Stromal cell of bone marrow (primary cell): ENCODE measurements at regions not wholly inside any gene's neighbourhood (a gene's known extent, or its start where the extent isn't known, plus 50 kb on each side); places are given as distances from the start of the nearest gene placed in this dataset.
A peak's percentile ranks its signal among the peaks of the same experiment; 100 is the strongest.

Source experiments
- DNase-seq: peaks from one replicate; pipeline ENCODE4 v3.0.0-alpha.2; 2012; ENCODE audit warnings: low read depth

DNA sequence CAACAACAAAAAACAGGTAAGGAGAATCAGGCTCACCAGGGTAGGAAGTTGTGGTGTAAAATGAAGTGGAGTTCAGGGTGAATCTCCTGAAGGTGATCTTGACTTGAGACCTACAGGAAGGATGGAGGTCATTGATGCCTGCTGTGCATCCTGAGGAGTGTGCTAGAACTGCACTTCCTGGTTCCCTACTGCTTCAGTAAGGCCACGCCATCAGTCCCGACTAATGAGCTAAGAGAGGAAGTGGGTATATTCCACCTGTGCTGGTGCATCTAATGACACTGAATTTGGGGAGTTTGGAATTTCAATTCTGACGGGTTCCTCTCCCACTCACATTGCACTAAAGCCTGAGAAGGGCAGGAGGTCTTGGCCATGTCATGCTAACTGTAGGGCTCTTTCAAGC lies 349.3 kb upstream of the SLC14A2 start:
- no peak for DNase-seq

DNA sequence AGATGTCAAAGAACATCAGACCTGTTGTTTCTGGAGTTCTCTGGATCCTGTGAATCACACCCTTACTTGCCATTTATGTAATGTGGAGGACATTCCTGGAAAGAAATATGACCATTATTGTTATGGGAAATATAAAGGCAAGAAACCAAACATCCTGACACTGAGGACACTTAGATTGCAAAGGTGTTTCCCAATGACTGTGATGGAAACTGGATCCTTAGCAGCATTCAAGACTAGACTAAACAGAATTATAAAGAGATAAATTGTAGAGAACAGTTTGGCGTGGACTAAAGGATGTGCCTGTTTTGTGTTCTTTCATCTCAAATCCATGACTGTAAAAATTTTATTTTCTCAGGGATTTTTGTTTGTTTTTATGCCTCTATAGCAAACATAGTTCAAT lies 347.7 kb upstream of the SLC14A2 start:
- no peak for DNase-seq

DNA sequence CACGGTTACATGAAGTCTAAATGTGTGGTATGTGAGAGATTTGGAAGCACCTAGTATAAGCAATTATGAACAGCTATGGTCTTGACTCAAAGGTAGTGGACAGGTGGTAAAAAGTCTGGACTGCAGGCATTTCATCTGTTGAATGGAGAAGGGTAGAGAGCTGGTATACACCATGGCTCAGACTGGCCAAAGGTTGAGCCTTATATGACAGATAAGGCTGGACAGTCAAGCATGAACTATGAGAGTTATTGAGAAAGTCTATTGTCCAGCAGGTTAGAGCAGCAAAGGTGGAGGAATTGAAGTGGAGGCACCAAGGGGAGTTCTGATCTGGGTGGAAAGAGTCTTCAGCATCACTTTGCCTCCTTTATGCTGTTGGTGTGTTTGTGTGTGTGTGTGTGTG lies 346.7 kb upstream of the SLC14A2 start:
- DNase-seq = no peak

DNA sequence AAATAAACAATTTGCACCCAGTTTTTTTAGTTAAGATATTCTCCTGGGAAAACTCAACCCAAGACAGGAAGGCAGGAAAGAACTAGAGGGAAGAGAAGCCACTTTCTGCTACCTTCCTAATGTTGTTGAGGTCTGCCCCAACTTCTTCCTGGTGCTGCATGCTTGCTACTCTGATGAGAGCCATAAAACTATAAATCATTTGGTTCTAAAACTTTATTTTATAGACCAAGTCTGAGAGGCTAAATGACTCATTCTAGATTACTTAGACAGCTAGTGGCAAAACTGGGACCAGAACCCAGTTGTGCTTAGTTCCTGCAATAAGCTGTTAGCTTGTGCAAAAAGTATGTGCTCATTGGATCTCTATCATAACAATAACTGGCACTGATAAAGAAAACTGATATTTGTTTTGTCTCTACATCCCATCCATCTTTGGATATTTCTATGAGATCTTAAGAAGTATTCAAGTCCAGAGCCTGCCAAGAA lies 344.9 kb upstream of the SLC14A2 start:
- DNase-seq = no peak

DNA sequence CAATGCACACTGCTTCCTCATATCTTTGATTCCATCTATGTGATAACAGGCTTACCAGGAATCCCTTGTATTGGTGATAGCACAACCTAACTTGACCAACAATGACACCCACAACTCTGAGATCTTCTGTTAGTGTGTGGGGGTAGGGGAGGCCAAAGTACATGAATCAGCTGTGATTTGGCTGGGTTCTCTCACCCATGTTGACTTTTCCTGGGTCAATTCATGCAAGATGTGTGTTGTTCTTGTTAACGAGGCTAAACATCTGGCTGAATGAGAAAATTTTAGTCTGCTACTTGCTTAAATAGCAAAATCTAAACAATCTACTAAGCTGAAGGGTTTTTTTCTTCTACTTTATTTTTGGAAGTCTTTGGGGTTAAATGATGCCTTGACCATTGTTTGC lies 341.2 kb upstream of the SLC14A2 start:
- no peak for DNase-seq

DNA sequence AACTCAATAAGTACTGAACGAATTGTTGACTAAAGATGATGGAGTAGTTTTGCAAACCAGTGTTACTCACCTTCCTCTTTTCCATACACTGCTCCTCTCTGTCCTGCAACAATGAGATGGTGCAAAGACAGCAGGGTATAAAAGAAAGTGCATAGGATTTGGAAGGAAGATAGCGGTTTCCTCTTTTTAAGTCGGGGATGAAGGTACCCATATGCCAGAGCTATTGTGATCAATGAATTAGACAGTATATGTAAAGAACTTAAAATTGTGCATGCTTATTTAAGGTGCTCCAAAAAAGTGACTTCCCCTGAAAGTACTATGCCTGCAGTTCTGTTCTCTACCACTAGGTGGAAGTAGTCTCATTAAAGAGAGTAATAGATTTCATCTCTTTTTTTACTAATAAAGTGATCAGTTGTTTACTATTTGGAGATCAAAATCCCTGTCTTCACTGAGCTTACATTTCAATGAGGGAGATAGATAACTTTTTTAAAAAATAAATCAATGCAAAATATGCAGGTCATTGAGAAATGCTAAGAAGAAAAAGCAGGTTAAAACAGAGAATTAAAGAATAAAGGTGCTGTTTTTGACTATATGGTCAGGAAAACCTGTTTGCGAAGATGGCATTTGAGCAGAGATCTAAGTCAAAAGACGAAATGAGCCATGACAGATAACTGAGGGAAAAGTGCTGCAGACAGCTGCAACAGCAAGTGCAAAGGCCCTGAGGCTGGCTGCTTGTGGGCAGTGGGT lies 339.7 kb upstream of the SLC14A2 start:
- DNase-seq = no peak

DNA sequence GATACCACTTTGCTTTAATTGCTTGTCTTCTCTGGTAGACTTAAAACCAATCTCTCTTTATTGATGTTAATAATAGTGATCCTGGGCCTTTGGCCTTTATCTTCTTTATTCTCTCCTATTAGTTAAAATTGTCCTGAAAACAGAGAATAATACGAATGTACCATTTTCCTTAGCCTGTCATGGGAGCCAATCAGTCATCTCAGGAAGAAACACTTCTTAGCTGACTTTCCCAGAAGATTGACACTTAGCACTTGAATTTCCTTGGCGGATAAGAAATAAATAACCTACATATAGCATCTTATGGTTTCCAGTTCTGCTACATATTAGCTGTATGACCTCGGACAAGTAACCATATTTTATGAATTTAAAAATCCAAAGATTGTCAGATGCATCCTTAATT lies 338.4 kb upstream of the SLC14A2 start:
- no peak for DNase-seq

DNA sequence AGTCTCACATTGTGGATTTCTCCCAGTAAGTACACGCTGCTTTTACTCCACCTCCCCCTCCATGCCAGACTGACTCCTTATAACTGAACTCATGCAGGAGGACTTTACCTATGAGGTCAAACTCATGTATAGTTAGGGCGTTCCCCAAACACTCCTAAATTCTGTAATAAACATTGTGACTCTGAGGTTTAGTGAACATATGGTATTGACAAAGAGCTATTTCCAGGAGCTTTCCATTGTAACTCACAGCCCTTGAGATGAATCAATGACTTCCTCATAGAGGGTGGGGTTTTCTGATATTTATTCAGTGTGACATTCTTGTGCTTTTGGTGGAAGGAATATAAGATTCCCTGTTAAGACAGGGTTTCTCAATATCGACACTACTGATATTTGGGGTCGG lies 337.4 kb upstream of the SLC14A2 start:
- DNase-seq = no peak

DNA sequence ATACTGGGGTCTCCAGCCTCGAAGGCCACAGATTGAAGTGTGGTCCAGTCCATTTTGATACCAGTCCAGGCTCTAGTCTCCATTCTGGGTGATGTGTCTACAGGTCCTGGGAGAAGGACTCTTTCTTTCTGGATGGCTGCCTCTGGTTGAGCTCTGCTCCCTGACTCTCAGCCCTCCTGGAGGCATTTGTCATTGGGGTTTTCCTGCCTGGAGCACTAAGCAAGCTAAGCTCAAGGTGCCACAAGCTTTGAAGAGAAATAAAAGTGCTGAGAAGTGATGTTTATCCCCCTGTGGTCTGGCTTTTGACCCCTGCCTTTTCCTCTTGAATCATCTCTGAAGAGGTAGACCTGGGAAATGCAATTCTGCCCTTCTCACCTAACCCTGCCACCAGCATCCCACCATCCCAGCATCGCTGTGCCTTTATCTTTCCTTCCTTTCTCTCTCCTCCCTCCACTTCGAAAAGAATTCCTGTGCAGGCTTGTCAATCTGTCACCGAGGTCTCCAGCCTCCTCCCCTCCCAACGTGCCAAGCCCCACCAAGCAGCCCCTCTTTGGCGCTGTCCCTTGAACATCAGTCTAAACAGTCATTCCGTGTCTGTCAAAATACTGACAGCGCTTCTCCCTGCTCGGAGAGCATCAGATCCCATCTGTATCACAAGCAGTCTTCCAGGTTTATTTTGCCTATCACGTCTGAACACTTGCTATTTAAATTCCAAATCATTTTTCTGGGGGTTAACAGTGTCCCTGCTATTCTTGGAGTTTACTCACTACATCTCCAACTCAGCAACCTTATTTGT lies 334.6 kb upstream of the SLC14A2 start:
- no peak for DNase-seq

DNA sequence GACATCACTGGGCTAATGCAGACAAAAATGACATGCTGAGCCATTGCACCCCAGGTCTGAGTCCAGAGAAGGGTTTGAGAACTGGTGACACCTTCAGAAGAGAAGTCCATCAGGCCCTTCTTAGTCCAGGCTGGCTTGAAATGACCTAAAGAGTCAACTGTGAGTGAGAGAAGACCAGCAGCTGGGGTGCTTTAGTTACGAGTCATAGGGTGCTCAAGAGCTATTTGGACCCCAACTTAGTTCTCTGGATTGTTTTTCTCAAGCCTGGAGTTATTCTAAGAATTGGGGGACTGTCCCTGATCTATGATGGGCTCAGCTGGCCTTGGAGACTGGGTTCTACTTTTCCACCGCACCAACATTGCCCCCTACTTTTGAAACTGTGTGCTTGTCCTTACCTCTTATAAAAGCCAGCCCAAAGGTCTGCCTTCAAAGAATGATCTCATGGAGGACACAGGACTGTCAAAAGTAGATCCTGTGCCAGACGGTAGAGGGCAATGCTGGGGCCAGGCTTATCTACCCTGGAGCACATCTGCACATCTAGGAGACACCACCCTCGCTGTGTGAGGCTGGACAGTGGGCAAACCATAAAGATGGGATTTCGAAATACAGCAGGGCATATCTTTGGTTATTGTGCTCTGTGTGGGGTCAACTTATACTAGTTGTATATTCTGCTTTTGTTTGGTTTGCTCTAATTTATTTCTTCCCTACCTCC lies 333.0 kb upstream of the SLC14A2 start:
- no peak for DNase-seq

DNA sequence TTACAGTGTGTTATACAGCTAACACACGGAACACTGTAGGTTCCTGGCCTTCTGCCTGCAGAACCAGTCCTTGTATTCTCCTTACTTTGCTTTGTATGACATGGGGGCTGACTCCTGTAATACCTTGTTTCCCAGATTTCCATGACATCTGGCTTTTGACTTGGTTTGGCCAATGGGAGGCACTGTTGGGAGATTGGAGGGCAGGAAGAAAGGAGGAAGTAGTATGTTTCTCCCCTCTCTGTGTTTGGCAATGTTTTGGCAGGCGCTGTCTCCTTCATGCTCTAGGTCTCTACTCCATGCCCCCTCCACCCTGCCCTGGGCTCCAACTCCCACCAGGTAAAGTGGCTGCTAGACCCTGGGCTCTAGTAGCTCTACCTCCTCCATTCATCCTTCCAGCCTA lies 331.1 kb upstream of the SLC14A2 start:
- no peak for DNase-seq

DNA sequence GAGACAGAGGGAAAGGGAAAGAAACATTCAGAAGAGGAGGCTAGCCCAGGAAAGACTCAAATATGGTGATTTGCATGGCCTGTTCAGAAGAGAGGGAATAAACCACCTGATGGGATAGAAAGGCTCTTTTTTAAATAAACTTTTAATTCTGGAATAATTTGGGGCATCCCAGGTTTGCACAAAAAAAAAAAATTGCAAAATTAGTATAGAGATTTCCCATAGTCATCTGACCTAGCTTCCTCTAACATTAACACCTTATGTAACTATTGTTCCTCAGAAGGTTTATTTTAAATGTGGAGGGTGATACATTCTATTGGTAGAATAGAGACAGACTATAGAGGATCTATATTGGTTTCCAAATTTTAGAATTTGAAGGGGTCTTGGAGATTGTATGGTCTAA lies 330.4 kb upstream of the SLC14A2 start:
- no peak for DNase-seq

DNA sequence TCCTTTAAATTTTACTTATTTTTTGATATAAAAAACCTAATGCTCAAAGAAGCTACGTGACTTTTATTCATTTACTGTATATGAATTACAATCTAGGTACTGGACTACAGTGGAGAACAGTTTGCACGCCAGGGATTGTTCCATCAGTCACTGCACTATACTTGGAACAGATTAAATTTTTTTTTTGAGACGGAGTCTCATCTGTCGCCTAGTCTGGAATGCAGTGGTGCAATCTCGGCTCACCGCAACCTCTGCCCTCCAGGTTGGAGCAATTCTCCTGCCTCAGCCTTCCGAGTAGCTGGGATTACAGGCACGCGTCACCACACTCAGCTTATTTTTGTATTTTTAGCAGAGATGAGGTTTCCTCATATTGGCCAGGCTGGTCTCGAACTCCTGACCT lies 330.0 kb upstream of the SLC14A2 start:
- DNase-seq = no peak

DNA sequence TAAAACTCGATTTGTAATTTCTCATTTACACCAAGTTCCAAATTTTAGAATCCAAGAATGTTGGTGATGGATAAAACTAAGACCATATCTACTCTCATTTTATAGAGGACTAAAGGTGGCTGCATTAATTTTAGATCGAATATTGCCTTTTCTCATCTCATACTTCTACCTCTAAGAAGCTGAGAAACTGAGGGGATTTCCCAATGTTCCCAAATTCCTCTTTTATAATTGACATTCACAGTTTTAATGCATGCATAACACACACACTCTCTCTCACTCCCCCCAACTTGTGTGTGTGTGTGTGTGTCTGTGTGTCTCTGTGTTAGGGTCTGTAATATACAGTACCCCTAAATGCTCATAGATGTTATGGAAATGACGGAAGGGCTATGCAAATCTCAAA lies 328.8 kb upstream of the SLC14A2 start:
- DNase-seq = no peak

DNA sequence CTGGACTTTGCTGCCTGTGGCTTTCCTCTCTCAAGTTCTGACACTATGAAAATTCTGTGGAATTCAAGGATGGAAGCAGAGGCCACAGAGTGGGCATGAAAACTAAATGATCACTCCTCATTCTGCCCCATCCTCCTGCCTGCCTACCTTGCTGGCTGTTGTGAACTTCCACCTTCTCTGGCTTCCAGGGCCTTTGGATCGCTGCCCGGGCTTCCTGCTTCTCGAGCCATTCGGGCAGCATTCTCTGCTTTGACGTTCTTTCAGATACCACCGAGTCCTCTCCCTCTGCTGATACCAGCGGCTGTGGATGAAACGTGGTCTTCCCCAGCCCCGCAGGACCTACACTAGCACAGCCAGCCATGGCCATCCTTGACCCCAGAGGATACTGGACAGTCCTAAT lies 327.7 kb upstream of the SLC14A2 start:
- DNase-seq = no peak

DNA sequence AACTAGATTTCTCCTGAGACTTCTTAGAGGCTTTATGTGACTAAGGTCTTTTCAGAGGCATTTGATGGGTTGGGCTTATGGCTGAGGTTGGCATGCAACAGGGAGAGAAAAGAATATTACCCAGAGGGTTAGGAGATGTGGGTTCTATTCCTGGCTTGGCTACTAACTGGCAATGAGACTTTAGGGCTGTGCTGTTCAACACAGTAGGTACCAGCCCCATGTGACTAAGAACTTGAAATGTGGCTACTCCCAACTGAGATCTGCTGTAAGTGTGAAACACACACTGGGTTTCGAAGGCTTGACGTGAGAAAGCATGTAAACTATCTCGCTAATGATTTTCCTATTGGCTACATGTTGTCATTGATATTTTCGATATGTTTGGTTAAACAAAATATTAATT lies 324.9 kb upstream of the SLC14A2 start:
- DNase-seq = no peak

DNA sequence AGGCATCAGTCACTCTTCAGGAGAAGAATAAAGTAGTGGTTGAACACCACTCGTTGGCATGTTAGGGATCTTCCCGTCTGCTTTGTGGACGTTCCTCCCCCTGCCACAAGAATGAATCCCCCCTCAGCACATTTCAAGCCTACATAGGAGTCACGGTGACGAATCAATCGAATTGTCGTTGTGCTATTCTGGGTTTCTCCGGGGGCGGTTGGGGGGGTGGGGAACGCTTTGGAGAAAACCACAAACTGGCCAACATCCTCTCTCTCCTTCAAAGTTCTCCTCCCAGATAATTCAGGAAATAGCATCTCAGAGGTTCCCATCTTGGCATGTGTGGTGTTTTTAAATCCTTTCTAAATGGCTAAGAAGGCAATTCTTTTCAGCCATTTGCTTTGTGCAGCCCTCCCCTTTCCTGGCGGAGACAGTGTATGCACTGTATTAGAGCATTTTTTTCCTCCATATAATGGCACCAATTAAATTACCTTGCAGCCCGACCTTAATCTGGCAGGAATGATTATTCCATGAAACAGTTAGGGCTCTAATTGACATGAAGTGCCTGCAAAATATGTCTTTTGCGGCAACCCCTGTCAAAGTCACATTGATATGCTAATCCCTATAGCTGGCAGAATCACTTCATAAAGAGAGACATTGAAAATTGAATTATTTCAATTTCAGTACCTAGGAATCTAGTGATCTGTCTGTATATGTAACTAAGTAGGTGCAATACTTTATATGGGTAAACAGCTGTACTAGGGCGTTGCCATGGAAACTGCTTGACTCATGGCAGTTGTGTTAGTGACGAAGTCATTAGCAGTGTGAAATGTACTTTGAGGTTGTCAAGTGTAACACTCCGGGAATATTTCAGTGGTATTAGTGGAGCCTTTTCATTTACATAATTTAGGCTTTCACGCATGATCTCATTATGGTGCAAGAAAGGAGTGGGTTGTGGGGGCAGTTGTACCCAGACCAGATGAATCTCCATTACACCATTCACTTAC lies 323.4 kb upstream of the SLC14A2 start:
- DNase-seq = peak; percentile 65

DNA sequence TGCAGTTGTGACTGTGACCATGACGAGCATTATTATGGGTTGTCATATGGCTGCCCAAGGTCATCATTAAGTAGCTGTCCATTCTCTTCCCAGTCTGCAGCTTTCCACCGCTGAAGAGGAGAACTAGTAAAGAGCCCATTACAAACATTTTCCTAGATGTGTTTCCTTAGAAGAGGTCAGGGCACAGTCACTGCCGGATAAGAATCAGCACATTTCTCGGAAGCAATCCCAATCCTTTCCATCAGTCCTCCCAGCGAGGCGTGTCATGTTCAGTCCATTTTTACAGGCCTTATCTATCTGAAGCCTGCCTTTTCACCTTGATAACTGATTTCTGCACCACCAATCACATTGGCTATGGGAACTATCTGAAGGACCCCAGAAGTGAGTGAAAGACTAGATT lies 319.9 kb upstream of the SLC14A2 start:
- no peak for DNase-seq

DNA sequence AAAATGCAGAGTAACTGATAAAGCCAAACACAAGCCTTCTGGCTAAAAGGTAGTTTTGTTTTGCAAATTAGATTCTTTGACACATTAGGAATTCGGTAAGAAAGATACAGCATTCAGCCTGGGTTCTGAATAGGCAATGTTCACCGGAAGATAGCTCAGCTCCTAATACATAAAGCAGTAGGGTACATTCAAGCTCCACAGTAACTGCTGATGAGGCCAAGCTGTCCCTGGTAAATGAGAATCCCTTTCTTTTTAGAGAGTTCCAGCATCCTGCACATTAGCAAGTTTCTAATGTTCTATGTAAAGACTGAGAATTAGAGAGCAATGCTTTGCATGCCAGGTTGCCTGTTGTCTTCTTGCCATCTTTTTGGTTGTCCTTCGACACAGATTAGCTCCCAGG lies 316.3 kb upstream of the SLC14A2 start:
- no peak for DNase-seq

DNA sequence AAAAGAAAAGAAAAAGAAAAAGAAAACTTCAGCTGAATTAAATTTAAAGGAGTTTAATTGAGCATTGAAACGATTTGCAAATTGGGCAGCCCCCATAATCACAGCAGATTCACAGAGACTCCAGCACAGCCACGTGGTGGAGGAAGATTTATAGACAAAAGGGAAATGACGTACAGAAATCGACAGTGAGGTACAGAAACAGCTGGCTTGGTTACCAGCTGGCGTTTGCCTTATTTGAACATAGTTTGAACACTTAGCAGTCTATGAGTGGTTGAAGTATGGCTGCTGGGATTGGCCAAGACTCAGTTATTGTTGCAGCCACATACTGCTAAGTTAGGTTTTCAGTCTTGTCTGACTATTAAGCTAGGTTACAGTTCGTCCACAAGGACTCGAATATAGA lies 312.2 kb upstream of the SLC14A2 start:
- no peak for DNase-seq

DNA sequence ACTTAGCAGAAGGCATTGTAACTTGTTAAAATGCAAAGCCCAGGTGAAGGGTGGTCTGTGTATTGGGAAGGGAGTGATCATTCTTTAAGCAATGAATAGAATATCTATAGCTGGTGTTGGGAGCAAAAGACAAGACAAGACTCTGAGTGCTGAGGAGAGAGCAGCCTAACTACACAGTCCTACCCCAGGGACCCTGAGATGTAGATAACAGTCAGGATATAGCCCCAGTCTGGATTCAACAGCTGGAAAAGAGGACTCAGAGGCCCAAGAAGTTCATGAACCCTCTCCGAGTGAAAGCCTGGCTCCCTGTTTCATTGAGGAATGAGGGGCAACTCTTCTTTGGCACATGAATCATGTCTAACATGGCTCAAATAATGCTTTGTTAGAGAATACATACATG lies 310.7 kb upstream of the SLC14A2 start:
- DNase-seq = no peak
